Testis (tissue), 2 donors: ENCODE measurements at regions not wholly inside any gene's neighbourhood (a gene's known extent, or its start where the extent isn't known, plus 50 kb on each side); places are given as distances from the start of the nearest gene placed in this dataset.

Experiments used
- POLR2A ChIP-seq: fragments of 450-650 bp; IDR thresholded peaks from one replicate; pipeline ENCODE4 v1.6.1; 2017; ENCODE audit warnings: antibody characterized with exemption, mild to moderate bottlenecking, moderate library complexity
- TF ChIP-seq, protein P1 (sequence below), 3 experiments: fragments of 450-650 bp in 2 of 3; fragments of 200-600 bp in 1 of 3; sonication (generic) in 1 of 3; IDR thresholded peaks; one replicate each; pipeline ENCODE4 v1.5.1; 2016 to 2019; ENCODE audit warnings: antibody characterized with exemption in 3 of 3, mild to moderate bottlenecking in 2 of 3, moderate library complexity in 1 of 3

- TF ChIP-seq POLR2A = no peak
- TF ChIP-seq, protein P1, sequence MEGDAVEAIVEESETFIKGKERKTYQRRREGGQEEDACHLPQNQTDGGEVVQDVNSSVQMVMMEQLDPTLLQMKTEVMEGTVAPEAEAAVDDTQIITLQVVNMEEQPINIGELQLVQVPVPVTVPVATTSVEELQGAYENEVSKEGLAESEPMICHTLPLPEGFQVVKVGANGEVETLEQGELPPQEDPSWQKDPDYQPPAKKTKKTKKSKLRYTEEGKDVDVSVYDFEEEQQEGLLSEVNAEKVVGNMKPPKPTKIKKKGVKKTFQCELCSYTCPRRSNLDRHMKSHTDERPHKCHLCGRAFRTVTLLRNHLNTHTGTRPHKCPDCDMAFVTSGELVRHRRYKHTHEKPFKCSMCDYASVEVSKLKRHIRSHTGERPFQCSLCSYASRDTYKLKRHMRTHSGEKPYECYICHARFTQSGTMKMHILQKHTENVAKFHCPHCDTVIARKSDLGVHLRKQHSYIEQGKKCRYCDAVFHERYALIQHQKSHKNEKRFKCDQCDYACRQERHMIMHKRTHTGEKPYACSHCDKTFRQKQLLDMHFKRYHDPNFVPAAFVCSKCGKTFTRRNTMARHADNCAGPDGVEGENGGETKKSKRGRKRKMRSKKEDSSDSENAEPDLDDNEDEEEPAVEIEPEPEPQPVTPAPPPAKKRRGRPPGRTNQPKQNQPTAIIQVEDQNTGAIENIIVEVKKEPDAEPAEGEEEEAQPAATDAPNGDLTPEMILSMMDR (IDR thresholded peaks at IDR 0.05) = no peak
These were observed 158.5 kb upstream of the RFC3 start for GRCh38 chr13:33659466-33659865.
